ENCODE measurements at regions not wholly inside any gene's neighbourhood (a gene's known extent, or its start where the extent isn't known, plus 50 kb on each side); places are given as distances from the start of the nearest gene placed in this dataset.

DNA sequence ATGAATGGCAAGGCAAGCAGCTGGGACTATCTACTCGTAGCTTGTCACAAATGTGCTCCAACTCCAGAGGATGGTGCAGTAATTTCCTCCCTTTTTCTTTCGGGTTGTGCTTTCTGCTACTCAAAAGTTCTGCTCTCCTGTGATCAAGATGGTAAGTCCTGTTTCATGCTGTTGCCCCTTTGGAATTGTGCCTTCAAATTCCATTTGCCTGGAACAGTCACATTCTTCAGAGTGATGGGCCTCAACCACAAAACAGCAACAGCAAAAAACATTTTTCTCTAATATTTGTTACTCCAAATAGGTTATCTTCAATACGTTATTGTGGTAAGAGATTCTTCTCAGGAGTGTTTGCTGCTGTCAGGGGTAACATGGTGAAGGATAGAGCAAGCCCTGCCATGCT, 209.3 kb downstream of the PALM2AKAP2 start:
- Mint-ChIP-seq H3K27me3 (ENCODE audit: low read depth in 2 of 2) (peaks cover 5 to 6% of the 10 kb centered on the region in 2 donors), H3K4me1 (no peaks in the 10 kb centered on the region), H3K27ac (no peak overlapping the region), H3K4me3 (no peak overlapping the region), H3K36me3 (no peaks in the 10 kb centered on the region), H3K9me3 (no peaks in the 10 kb centered on the region)
- H3K9me3 ChIP-seq (ENCODE audit: control insufficient read depth, insufficient read depth, low read length), result no peaks in the 10 kb centered on the region
- no peak overlapping the region for H3K4me3 ChIP-seq (ENCODE audit: low read length)
- WGBS (ENCODE audit: insufficient coverage), result 86% methylated on average over 3 of the region's 3 CpGs
- H3K27me3 ChIP-seq (ENCODE audit: control insufficient read depth, insufficient read depth, low read length), result no peaks in the 10 kb centered on the region
- no peaks in the 10 kb centered on the region for H3K4me1 ChIP-seq (ENCODE audit: control insufficient read depth, insufficient read depth, low read length)
- H3K27ac ChIP-seq (ENCODE audit: low read length), result no peak overlapping the region
- H3K36me3 ChIP-seq (ENCODE audit: control insufficient read depth, insufficient read depth, low read length), result no peaks in the 10 kb centered on the region
- intact Hi-C loops (cut with micrococcal nuclease), result no loop called here
- TF ChIP-seq, protein P1, sequence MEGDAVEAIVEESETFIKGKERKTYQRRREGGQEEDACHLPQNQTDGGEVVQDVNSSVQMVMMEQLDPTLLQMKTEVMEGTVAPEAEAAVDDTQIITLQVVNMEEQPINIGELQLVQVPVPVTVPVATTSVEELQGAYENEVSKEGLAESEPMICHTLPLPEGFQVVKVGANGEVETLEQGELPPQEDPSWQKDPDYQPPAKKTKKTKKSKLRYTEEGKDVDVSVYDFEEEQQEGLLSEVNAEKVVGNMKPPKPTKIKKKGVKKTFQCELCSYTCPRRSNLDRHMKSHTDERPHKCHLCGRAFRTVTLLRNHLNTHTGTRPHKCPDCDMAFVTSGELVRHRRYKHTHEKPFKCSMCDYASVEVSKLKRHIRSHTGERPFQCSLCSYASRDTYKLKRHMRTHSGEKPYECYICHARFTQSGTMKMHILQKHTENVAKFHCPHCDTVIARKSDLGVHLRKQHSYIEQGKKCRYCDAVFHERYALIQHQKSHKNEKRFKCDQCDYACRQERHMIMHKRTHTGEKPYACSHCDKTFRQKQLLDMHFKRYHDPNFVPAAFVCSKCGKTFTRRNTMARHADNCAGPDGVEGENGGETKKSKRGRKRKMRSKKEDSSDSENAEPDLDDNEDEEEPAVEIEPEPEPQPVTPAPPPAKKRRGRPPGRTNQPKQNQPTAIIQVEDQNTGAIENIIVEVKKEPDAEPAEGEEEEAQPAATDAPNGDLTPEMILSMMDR (IDR thresholded peaks at IDR 0.05), result no peak
- DNase-seq, result no peak
- no peak for ATAC-seq

DNA sequence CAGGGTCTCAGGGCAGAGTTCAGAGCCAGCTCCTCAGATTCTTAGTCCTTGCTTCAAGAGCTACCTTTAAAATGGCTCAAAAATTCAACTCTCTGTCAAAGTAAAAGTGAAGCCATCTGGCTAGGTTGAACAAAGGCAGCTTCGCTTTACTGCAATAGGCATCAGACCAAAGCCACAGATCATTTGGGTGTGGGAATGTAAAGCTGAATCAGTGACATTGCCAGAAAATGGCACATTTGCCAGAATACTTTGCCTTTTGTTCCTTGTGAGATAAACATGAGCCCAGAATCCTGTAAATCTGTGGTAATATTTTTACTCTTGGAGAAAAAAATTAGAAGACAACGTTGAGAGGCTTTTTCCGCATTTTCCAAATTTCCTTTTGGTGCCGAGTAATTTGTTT, 210.5 kb downstream of the PALM2AKAP2 start:
- Mint-ChIP-seq H3K27ac (no peak overlapping the region), H3K9me3 (no peaks in the 10 kb centered on the region), H3K4me3 (no peak overlapping the region), H3K27me3 (ENCODE audit: low read depth in 2 of 2) (peaks cover 11 to 17% of the 10 kb centered on the region in 2 donors), H3K4me1 (no peaks in the 10 kb centered on the region), H3K36me3 (no peaks in the 10 kb centered on the region)
- no peaks in the 10 kb centered on the region for H3K27me3 ChIP-seq (ENCODE audit: control insufficient read depth, insufficient read depth, low read length)
- no peaks in the 10 kb centered on the region for H3K9me3 ChIP-seq (ENCODE audit: control insufficient read depth, insufficient read depth, low read length)
- H3K36me3 ChIP-seq (ENCODE audit: control insufficient read depth, insufficient read depth, low read length), result no peaks in the 10 kb centered on the region
- TF ChIP-seq, protein P1 (IDR thresholded peaks at IDR 0.05), result no peak
- ATAC-seq, result no peak
- H3K4me1 ChIP-seq (ENCODE audit: control insufficient read depth, insufficient read depth, low read length), result no peaks in the 10 kb centered on the region
- intact Hi-C loops (cut with micrococcal nuclease), result no loop called here
- no peak overlapping the region for H3K4me3 ChIP-seq (ENCODE audit: low read length)
- 89% methylated on average over 4 of the region's 4 CpGs for WGBS (ENCODE audit: insufficient coverage)
- no peak overlapping the region for H3K27ac ChIP-seq (ENCODE audit: low read length)
- DNase-seq, result no peak

GRCh38 chr9:109992293-109992692, 212.3 kb downstream of the PALM2AKAP2 start:
- Histone ChIP-seq H3K4me3 (ENCODE audit: low read length) (no peak overlapping the region), H3K27me3 (ENCODE audit: control insufficient read depth, insufficient read depth, low read length) (no peaks in the 10 kb centered on the region), H3K4me1 (ENCODE audit: control insufficient read depth, insufficient read depth, low read length) (no peaks in the 10 kb centered on the region), H3K9me3 (ENCODE audit: control insufficient read depth, insufficient read depth, low read length) (no peaks in the 10 kb centered on the region), H3K27ac (ENCODE audit: low read length) (no peak overlapping the region), H3K36me3 (ENCODE audit: control insufficient read depth, insufficient read depth, low read length) (no peaks in the 10 kb centered on the region)
- H3K36me3 Mint-ChIP-seq, result no peaks in the 10 kb centered on the region
- ATAC-seq, result no peak
- H3K4me1 Mint-ChIP-seq, result no peaks in the 10 kb centered on the region
- TF ChIP-seq, protein P1 (IDR thresholded peaks at IDR 0.05), result no peak
- no peaks in the 10 kb centered on the region for H3K9me3 Mint-ChIP-seq
- peaks cover 11 to 22% of the 10 kb centered on the region in 2 donors for H3K27me3 Mint-ChIP-seq (ENCODE audit: low read depth in 2 of 2)
- intact Hi-C loops (cut with micrococcal nuclease), result no loop called here
- H3K4me3 Mint-ChIP-seq, result no peak overlapping the region
- no peak overlapping the region for H3K27ac Mint-ChIP-seq
- no peak for DNase-seq
- WGBS (ENCODE audit: insufficient coverage), result 100% methylated on average over 1 of the region's 1 CpG

GRCh38 chr9:109993250-109993978, 213.4 kb downstream of the PALM2AKAP2 start:
- Mint-ChIP-seq H3K27ac (no peak overlapping the region), H3K4me1 (no peaks in the 10 kb centered on the region), H3K4me3 (no peak overlapping the region), H3K9me3 (no peaks in the 10 kb centered on the region), H3K27me3 (ENCODE audit: low read depth in 2 of 2) (peaks cover 8 to 22% of the 10 kb centered on the region in 2 donors), H3K36me3 (no peaks in the 10 kb centered on the region)
- H3K36me3 ChIP-seq (ENCODE audit: control insufficient read depth, insufficient read depth, low read length), result no peaks in the 10 kb centered on the region
- intact Hi-C loops (cut with micrococcal nuclease), result no loop called here
- no peak overlapping the region for H3K27ac ChIP-seq (ENCODE audit: low read length)
- TF ChIP-seq, protein P1 (IDR thresholded peaks at IDR 0.05), result no peak
- ATAC-seq (no peak), DNase-seq (no peak)
- no peaks in the 10 kb centered on the region for H3K27me3 ChIP-seq (ENCODE audit: control insufficient read depth, insufficient read depth, low read length)
- H3K4me1 ChIP-seq (ENCODE audit: control insufficient read depth, insufficient read depth, low read length), result no peaks in the 10 kb centered on the region
- WGBS (ENCODE audit: insufficient coverage), result 53% methylated on average over 2 of the region's 2 CpGs
- H3K4me3 ChIP-seq (ENCODE audit: low read length), result no peak overlapping the region
- no peaks in the 10 kb centered on the region for H3K9me3 ChIP-seq (ENCODE audit: control insufficient read depth, insufficient read depth, low read length)
